ENCODE measurements at regions not wholly inside any gene's neighbourhood (a gene's known extent, or its start where the extent isn't known, plus 50 kb on each side); places are given as distances from the start of the nearest gene placed in this dataset.

- DNase-seq: no peak
Measured at GRCh38 chr18:44025421-44025820, 655.3 kb upstream of the SETBP1 start.

GRCh38 chr18:44028109-44028508 is 652.6 kb upstream of the SETBP1 start:
- DNase-seq: no peak

- no peak for DNase-seq
Measured at GRCh38 chr18:44031063-44031462, 649.6 kb upstream of the SETBP1 start.

- no peak for DNase-seq
Measured at GRCh38 chr18:44033144-44033701, 647.5 kb upstream of the SETBP1 start.

DNA sequence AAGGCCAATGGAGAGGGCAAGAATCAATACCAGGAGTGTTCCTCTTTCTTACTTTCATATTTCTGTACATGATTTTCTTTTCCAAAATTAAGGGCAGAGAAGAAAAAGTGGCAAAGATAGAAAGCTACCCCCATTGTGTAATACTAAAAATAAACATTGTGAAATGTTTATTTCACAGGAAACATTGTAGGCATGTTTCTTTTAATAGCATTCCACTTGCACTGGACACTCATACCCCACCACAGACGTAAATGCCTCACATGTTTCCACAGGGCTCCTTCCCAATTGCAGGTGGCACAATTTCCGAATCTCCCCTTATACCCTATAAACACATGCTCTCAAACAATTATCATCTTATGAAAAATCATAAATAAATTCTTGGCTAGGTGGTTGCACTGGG is 645.1 kb upstream of the SETBP1 start:
- no peak for DNase-seq

GRCh38 chr18:44036501-44036900 is 644.2 kb upstream of the SETBP1 start:
- DNase-seq: no peak

GRCh38 chr18:44039216-44039615 is 641.5 kb upstream of the SETBP1 start:
- no peak for DNase-seq

DNA sequence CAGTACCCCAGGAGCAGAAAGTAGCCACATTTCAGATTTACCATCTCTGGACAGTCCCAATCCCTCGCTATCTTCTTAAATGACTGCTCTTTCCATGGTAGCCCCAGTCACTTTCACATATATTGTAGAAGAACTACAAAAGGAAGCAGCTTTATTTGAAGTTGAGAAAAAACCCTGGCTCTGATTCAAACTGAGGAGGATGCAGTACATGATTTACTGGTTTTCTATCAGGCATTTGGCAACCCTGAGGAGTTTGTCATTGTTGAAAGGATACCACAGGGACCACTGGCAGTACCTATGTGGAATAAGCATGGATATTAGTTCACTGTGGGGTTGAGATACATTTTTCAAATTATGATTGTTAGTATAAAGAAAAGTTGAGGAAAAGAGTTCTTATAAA is 640.9 kb upstream of the SETBP1 start:
- DNase-seq: no peak

DNA sequence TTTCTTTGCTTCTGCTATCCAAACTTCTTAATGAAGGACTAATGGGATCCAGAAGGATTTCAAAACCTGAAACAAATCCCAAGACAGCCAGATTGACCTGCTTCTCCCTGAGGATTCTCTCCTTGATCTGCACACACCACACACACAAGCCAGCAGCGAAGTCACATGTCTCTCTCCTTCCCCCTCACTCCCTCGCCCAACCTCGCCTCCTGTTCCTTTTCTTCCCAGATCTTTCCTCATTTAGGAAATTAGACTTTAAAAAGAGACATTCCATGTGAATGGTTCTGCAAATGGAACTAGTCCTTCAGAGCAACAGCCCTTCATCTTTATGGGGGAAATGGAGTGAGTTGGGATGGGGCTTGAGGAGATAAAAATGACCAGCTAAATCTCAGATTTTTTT is 639.1 kb upstream of the SETBP1 start:
- no peak for DNase-seq

GRCh38 chr18:44041961-44042360 is 638.7 kb upstream of the SETBP1 start:
- DNase-seq: no peak

DNA sequence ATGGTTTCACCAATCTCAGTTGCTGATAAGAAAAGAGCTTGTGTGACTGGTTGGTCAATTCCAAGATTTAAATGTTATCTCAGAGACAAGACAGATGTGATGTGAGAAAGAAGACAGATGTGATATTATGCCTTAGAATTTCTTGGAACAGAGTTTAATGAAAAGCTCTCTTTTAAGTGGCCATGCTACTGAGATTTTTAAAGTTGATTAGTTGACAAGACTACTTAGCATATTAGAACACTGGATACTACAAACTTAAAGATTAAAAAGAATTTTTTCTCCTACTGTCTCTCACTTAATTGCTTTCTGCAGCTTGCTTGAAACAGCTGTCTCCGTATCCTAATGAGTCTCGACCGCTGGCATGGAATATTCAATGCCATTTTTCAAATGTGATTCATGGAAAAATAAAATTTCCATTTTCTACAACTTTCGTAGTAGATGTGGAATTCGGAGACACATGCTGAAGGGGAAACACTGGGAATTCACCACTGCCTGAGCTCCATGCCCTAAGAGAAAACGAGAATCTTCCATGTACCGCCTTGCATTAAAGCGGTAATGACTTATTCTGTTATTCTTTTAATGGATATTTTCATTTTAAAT is 634.2 kb upstream of the SETBP1 start:
- no peak for DNase-seq

DNA sequence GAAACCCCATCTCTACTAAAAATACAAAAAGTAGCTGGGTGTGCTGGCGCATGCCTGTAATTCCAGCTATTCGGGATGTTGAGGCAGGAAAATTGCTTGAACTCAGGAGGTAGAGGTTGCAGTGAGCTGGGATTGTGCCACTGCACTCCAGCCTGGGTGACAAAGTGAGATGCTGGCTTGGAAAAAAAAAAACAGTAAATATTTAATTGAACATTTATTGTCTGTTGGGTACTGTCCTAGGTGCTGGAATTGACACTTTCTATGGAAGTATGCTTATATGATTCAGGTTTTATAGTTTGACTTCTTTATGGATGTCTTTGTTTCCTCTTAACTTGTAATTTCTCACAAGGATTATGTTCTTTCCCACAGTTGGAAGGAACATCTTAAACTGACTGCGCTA is 633.1 kb upstream of the SETBP1 start:
- DNase-seq: no peak

GRCh38 chr18:44048435-44048834 is 632.3 kb upstream of the SETBP1 start:
- no peak for DNase-seq

DNA sequence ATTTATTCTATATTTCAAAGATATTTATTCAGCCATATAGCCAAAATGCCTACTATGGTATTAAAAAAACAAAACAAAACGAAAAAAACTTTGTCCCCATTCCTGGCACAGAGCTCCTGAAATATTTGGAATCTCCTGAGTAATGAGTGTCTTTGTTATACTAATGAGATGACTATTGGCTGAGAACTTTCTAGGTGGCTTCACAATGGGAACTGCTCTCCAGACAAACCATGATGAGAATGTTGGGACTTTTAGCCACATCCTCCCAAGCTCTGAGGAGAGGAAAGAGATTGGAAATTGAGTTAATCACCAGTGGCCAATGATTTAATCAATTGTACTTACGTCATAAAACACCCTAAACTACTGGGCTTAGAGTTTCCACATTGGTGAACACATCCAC is 631.8 kb upstream of the SETBP1 start:
- no peak for DNase-seq

DNA sequence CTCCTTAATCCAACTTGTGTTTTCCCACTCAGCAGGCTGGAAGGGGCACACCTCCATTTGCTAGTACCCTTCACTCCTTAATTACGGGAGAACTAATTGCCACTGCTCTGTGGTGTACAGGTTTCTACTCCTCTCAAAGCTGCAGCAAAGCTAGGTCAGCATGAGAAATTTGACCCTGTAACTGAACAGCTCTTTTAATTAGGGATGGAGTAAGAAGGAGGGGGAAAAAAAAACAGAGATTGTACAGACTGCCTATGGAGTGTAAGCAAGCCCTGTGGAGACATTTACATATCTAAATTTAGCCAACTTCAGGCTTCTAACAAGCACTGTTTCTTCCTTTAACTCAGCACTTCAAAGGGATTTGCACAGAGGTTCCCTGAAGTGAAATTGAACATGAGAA is 629.7 kb upstream of the SETBP1 start:
- no peak for DNase-seq

DNA sequence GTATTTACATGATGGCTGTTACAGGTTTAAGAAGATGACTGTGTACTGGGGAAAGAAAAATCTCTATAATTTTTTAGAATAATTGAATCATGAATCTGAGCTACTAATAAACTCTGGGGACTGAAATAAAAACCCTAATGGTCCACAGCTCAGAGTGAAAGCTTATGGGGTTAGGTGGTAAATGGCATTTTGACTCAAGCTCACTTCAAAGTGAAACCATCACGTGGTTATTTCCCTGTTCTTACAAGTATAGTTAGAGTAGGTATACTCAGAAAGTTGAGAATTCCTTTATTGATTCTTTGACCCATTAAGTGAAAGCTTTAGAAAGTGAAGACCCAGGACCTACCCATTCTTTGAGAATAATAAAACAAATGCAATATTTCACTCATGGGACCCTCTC is 626.2 kb upstream of the SETBP1 start:
- no peak for DNase-seq

DNA sequence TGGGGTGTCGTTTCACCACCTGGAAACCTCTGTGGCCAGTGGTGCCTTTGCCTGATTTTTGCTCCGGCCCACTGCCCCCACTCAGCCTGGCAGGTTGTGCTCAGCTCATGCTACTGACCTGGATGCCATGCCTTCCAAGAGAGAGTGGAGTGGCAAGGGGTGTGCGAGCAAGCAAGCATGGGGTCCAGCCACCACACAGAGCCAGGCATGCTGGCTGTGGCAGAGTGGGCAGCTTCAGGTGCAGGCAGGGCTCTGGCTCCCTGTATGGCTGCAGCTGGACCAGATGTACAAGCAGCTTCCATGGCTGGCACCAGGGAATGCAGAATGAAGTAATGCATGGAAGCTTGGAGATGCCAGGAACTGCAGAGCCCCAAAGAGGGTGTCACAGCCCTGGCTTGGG is 620.5 kb upstream of the SETBP1 start:
- DNase-seq: no peak

DNA sequence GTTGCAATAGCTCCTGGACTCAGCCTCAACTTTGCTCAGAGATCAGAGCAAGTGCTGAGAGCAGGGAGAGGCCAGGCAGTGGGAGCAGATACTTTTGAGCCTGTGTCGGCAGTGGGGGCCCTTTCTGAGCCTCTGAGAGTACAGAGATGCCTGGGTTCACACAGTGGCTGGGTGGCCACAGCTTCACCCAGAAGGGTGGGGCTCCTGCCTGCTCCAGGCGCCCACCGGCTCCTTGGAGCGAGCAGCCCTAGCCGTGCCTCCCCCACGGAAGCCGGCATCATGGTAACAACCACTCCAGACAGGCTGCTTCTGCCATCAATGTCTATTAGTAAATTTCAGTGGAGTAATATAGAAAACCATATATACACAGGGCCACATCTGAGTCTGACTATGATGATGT is 619.2 kb upstream of the SETBP1 start:
- DNase-seq: no peak

DNA sequence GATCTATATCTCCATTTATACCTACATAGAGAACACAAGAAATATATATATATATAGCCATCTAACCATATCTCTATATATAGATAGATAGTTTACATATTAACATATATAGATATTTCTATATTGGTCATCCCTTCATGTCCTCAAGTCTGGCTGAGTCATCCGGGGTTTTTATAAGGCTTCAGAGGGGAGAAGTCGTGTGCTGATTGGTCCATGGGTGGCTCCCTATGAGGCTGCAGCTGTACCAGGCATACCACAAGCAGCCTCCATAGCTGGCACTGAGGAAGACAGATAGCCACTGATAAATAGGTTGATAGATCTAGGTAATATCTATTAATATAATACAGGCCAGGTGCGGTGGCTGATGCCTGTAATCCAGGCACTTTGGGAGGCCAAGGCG is 618.3 kb upstream of the SETBP1 start:
- no peak for DNase-seq

- no peak for DNase-seq
Measured at GRCh38 chr18:44065206-44065605, 615.5 kb upstream of the SETBP1 start.

GRCh38 chr18:44066541-44066940 is 614.1 kb upstream of the SETBP1 start:
- DNase-seq: no peak

GRCh38 chr18:44067186-44067585 is 613.5 kb upstream of the SETBP1 start:
- no peak for DNase-seq

- no peak for DNase-seq
Measured at GRCh38 chr18:44075038-44075437, 605.6 kb upstream of the SETBP1 start.

DNA sequence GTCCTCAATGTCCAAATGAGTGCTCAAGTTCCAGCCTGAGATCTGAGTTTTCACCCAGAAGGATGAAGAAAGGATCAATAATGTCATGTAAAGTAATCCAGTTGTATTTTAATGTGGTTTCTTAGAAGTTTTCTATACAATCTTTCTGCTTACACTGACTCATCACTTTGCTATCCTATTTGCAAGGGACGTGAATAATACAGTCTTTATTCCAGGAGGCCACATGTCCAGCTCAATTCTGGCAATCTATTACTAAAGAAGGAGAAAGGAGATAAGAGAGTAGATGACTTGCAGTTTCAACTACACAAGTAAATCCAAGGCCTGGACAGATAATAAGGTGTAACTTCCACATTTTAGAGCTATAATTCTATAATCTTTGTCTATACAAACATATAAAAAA is 601.1 kb upstream of the SETBP1 start:
- DNase-seq: no peak

DNA sequence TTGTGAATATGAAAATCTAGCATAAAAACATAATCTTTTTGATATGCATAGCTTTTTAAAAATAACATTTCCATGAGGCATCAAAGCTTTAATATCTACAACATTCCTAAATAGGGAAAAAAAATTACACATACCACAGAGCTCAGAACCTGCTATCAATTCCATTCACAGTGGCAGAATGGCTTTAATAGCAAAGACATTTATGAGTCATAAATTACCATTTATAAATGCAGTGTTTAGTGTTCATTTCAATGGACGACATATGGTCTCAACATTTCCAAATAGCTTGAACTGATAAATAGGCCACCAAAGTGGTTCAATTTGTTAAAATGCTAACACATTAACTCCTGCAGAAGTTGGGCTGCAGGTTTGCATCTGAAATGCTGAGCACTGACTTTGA is 600.6 kb upstream of the SETBP1 start:
- DNase-seq: no peak

DNA sequence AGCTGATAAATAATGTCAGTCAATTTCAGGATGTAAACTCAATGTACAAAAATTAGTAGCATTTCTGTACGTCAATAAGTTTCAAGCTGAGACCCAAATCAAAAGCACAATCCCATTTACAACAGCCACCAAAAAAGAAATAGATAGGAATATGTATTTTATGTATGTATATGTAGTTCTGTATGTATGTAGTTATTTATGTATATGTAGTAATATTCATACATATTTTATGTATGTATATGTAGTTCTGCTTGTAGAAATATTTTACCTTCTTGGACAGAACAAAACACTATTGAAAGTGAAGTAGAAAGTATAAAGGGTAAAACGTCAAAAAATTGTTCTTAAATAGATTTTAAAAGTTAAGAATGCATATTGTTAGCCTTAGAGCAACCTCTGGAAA is 591.0 kb upstream of the SETBP1 start:
- no peak for DNase-seq

Measured in CD4-positive, alpha-beta T cell treated with Interleukin-21 for 1 hour (primary cell).